GM21529 (cell line): ENCODE measurements at regions not wholly inside any gene's neighbourhood (a gene's known extent, or its start where the extent isn't known, plus 50 kb on each side); places are given as distances from the start of the nearest gene placed in this dataset.

Experiments
- ATAC-seq: cut with Tn5 transposase; IDR thresholded peaks from one replicate; pipeline ENCODE4 v1.9.1; 2021; ENCODE audit not compliant: unreplicated experiment

DNA sequence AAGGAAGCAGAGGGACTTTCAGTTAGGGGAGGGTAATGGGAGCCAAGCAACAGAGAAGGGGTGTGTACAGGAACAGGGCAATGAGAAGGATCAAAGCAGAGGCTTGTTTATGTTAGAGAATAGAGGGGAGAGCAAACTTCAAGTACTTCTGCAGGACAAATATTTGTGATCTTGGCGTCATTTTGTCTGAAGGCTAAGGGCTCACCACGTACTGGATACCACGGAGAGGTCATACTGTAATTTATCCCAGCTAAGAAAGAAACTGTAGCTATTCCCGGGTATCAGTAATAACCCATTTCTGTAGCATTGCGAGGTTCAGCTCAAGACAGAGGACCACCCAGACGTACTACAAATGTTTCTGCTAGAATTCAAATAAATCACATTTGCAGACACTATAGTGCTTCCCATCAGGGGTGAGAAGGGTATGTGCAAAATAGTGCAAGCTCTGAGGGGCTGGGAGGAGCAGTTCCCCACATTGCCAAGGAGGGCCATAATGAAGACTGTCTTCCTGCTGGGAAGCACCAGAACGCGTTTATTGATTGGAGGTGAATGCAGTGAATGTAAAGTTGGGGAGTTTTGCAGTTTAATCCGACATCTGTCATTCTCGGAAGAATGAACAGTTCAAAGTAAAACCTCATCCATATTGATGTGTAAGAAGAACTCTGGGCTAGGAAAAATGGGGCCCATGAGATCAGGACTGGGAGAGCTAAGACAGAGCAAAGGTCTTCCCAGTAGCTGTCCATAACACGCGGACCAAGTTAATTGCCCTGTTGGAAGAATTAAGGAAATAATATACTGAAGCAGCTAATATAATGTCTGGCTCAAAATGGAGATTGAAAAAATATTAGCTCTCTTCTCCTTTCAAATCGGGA is 136.9 kb downstream of the RWDD3 start:
- ATAC-seq, result no peak

- no peak for ATAC-seq
Observed at GRCh38 chr1:95371666-95372282, 137.8 kb downstream of the RWDD3 start.

- ATAC-seq, result no peak
Observed at GRCh38 chr1:95375174-95375573, 141.2 kb downstream of the RWDD3 start.

- ATAC-seq, result no peak
Observed at GRCh38 chr1:95380909-95381308, 146.9 kb downstream of the RWDD3 start.

GRCh38 chr1:95382000-95382786 is 148.2 kb downstream of the RWDD3 start:
- no peak for ATAC-seq

DNA sequence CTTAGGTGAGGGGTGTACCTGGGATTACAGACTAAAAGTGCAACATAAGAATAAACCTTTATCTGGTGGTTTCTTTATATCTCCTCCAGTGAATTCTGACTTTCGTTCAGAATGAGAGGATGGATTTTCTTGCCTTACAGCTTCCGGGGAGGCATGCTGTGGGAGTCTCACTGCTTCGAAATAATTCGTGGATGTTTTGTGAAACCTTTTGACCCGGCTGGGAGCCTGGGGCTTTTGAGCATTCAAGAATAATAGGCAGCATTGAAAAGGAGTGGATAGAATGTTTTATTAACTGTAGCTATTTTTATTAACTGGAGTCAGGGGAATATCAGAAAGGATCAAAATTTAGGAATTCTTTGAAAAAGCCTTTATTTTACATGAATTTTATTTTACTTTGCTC is 149.1 kb downstream of the RWDD3 start:
- no peak for ATAC-seq

- ATAC-seq, result peak; percentile 53
Observed at GRCh38 chr1:95384567-95384966, 150.6 kb downstream of the RWDD3 start.

GRCh38 chr1:95386371-95386770 is 152.4 kb downstream of the RWDD3 start:
- ATAC-seq, result no peak

- ATAC-seq, result no peak
Observed at GRCh38 chr1:95386915-95387314, 152.9 kb downstream of the RWDD3 start.

- ATAC-seq, result no peak
Observed at GRCh38 chr1:95388031-95388430, 154.0 kb downstream of the RWDD3 start.

- ATAC-seq, result no peak
Observed at GRCh38 chr1:95393434-95393833, 159.4 kb downstream of the RWDD3 start.

DNA sequence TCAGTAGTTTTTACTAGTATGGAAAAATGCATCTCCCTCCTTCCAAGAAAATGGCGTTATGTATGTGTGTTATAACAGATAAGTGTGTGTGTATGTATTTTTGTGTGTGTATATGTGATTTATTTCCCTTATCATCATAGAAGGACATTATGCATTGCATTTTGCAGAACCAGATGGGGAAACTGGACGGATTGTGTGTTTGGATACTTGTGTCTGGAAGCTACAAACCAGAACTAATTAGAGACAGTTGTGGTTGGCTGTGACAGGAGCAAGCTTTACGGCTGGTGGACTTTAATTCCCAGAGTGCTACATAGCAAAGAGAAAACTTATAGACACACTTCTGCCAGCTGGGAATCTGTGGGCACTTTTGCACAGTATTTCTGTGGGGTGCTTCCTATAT is 162.5 kb downstream of the RWDD3 start:
- ATAC-seq, result no peak

- ATAC-seq, result no peak
Observed at GRCh38 chr1:95402780-95403179, 168.8 kb downstream of the RWDD3 start.

DNA sequence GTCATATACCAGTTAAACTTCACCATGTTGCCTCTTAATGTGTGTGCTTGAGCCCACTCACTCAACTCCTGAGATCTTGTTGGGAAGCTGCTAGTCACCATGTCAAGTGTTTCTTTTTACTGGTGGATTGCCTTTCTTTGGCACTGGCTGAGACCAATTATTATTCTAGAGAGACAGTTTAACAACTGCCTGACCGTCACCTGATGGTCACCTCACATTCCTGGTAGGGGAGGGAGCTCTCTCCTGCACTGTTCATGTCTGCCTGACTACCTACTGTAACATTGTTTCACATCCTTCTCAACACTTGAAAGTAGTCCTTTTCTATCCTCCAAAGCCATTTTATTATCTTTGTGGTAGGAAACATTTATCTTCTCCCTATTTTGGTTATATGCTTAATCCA is 172.3 kb downstream of the RWDD3 start:
- ATAC-seq, result no peak

DNA sequence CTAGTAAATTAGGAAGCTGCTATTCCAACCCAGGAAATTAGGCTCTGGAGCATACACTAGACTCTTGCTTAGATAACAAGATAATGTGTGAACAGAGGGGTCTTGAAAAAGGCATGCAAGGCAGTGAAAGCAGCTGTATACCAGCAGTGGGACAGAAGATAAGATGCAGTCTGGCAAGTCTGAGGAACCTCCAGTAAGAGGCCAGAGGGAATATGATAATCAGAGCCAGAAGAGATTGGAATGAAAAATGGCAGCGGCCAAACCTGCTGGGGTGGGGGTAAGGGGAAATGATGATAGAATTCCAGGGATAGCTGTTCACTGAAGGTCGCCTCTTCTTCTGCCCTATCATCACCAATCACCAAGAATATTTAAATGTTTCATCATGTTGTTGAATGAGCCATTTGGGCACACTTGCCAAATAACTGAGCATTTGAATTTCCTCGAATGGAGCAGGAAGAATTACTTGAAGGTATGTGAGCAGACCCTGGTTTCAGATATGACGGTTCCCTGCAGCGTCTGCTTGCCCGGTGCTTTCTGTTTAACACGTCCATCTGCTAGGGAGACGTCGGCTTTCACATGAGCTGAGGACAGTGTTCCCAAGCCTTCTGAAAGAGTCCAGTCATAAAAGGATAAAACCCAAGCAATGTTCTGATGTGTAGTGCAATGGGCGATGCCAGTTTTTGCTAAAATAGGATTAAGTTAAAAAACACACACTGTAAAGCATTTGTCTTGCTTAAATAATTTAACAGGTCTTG is 173.3 kb downstream of the RWDD3 start:
- no peak for ATAC-seq

GRCh38 chr1:95407886-95408291 is 173.9 kb downstream of the RWDD3 start:
- no peak for ATAC-seq

DNA sequence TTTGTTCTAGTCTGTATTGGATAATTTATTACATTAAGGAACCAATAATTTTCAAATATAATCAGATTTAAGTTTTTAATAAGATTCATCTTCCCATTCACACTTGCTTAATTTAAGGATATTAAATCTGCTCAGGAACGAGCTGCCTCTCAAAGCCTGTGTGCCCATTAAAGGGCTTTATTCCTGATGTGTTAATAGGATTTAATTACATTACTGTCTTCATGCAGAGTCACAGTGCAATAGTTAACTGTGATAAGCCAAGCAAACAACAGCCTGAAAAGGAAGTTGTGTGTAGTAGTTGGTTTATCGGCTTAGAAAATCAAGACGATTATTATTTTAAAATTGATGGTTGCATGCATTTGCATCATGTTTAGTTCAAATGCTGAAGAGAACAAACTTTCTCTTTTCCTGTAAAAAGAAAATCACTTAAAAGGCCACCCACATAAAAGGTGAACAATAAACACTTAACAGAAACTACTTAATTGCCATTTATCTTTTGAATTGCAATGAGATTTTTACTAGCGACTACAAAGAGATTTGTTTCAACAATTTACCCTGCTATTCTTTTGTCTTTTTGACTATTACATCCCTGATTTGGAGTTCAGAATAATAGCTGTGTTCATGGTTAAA is 174.6 kb downstream of the RWDD3 start:
- ATAC-seq, result no peak

GRCh38 chr1:95409276-95409675 is 175.3 kb downstream of the RWDD3 start:
- no peak for ATAC-seq

DNA sequence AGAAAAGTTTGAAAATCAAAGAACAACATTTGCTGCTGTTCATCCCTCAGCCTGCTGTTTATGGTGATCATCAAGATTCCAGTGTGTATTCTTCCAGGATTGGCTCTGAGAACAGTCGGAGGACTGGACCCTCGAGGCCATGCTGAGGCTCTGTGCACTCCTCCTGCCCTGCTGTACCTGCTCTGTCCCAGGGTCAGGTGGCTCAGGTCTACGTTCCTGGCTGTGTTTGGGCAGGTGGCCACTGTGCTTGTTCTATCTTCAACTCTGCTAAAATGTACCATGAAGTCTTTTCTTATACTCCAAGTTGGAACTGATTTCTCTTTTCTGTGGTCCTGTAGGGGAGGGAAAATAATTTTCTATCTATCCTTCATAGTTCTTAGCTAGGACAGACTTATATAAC is 175.9 kb downstream of the RWDD3 start:
- ATAC-seq, result no peak

DNA sequence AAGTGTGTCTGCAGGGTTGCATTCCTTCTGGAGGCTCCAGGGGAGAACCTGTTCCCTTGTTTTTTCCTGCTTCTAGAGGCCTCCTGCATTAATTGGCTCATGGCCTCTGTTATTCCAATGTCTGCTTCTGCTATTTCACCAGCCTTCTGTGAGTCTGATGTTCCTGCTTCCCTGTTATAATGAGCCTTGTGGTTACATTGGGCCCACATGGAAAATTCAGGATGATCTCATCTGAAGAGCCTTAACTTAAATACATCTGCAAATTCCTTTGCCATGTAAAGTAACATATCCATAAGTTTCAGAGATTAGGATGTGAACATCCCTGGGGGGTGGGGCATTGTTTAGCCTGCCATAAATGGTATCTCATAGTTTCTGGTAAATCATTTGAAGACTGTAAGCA is 181.1 kb downstream of the RWDD3 start:
- ATAC-seq, result no peak

GRCh38 chr1:95426772-95427171 is 192.8 kb downstream of the RWDD3 start:
- ATAC-seq, result no peak
